SK-N-SH (cell line): ENCODE measurements at regions not wholly inside any gene's neighbourhood (a gene's known extent, or its start where the extent isn't known, plus 50 kb on each side); places are given as distances from the start of the nearest gene placed in this dataset.

ENCODE experiments used
- CTCF ChIA-PET: fragments of 300-600, 350-600 bp; formaldehyde crosslinking; extraction: SDS; loops from one replicate; lab custom pipeline; 2021; lab: Yijun Ruan, JAX
- POLR2A ChIA-PET: fragments of 350-600 bp; sonication (Branson Sonifier 250); formaldehyde crosslinking; extraction: SDS; loops from one replicate; lab custom pipeline; 2020; ENCODE audit warnings: antibody characterized with exemption, inconsistent platforms; lab: Yijun Ruan, JAX
- DNase-seq: peaks from one replicate; pipeline ENCODE4 v3.0.0; 2012
- H2AFZ ChIP-seq: fragments of 200-600 bp; sonication (generic); 2 replicates; pipeline ENCODE4 v1.8.1; 2016; ENCODE audit warnings: antibody characterized with exemption, mild to moderate bottlenecking, low read depth
- H3F3A ChIP-seq: fragments of 200-600 bp; sonication (generic); replicated peaks from 2 replicates; pipeline ENCODE3; 2016; ENCODE audit warnings: antibody characterized with exemption, mild to moderate bottlenecking; ENCODE audit not compliant: insufficient read depth
- H3K27ac ChIP-seq, 2 experiments: fragments of 200-500 bp in 1 of 2; fragments of 200-600 bp in 1 of 2; sonication (Bioruptor generic) in 1 of 2; sonication (generic), shearing (Covaris generic) in 1 of 2; 2 replicates each; pipeline versions ENCODE4 v1.5.1 to v1.6.1; 2014 to 2016; ENCODE audit warnings: low read depth in 2 of 2, inconsistent platforms in 1 of 2, low read length in 1 of 2, mild to moderate bottlenecking in 1 of 2, mixed read lengths in 1 of 2
- H3K27me3 ChIP-seq: fragments of 200-600 bp; sonication (generic), shearing (Covaris generic); 2 replicates; pipeline ENCODE4 v1.6.1; 2016; ENCODE audit warnings: mixed run types; ENCODE audit not compliant: insufficient read depth
- H3K36me3 ChIP-seq, 2 experiments: fragments of 200-500 bp in 1 of 2; fragments of 200-600 bp in 1 of 2; sonication (Bioruptor generic) in 1 of 2; sonication (generic) in 1 of 2; replicated peaks in 1 of 2; 2 replicates each; pipeline versions ENCODE3 to v1.5.1; 2014 to 2016; ENCODE audit warnings: low read length in 1 of 2, mild to moderate bottlenecking in 1 of 2; ENCODE audit not compliant: insufficient read depth in 2 of 2, control insufficient read depth in 1 of 2
- H3K4me1 ChIP-seq, 2 experiments: fragments of 200-500 bp in 1 of 2; fragments of 200-600 bp in 1 of 2; sonication (Bioruptor generic) in 1 of 2; sonication (generic), shearing (Covaris generic) in 1 of 2; 2 replicates each; pipeline versions ENCODE4 v1.5.1 to v1.6.1; 2014 to 2016; ENCODE audit warnings: low read depth in 1 of 2, low read length in 1 of 2, mixed run types in 1 of 2; ENCODE audit not compliant: insufficient read depth in 2 of 2, control insufficient read depth in 1 of 2
- H3K4me2 ChIP-seq: fragments of 200-600 bp; sonication (generic), shearing (Covaris generic); 2 replicates; pipeline ENCODE4 v1.6.1; 2017; ENCODE audit warnings: mixed run types
- H3K4me3 ChIP-seq, 2 experiments: fragments of 200-500 bp in 1 of 2; fragments of 200-600 bp in 1 of 2; sonication (Bioruptor generic) in 1 of 2; sonication (generic), shearing (Covaris generic) in 1 of 2; 2 replicates each; pipeline versions ENCODE4 v1.5.1 to v1.8.1; 2014 to 2016; ENCODE audit warnings: low read depth in 2 of 2, inconsistent platforms in 1 of 2, low read length in 1 of 2, mild to moderate bottlenecking in 1 of 2, mixed read lengths in 1 of 2, moderate library complexity in 1 of 2
- H3K79me2 ChIP-seq: fragments of 200-600 bp; sonication (generic); 2 replicates; pipeline ENCODE4 v1.8.1; 2017; ENCODE audit warnings: mild to moderate bottlenecking; ENCODE audit not compliant: insufficient read depth
- H3K9ac ChIP-seq: fragments of 200-600 bp; sonication (generic); 2 replicates; pipeline ENCODE4 v1.6.1; 2017; ENCODE audit warnings: mixed run types
- H3K9me2 ChIP-seq: fragments of 200-600 bp; sonication (generic); 2 replicates; pipeline ENCODE4 v1.6.1; 2017; ENCODE audit warnings: mixed run types
- H3K9me3 ChIP-seq: fragments of 200-600 bp; sonication (generic); 2 replicates; pipeline ENCODE4 v1.6.1; 2017; ENCODE audit warnings: mixed run types, mild to moderate bottlenecking, moderate library complexity
- H4K20me1 ChIP-seq: fragments of 200-600 bp; sonication (generic); 2 replicates; pipeline ENCODE4 v1.6.1; 2017; ENCODE audit warnings: mild to moderate bottlenecking, mixed run types; ENCODE audit not compliant: insufficient read depth
- CHD2 ChIP-seq: fragments of 150-350 bp; IDR thresholded peaks from 2 replicates; pipeline ENCODE4 v1.6.1; 2018; ENCODE audit warnings: low read length; ENCODE audit not compliant: partially characterized antibody
- JUND ChIP-seq: IDR thresholded peaks from 2 replicates; pipeline ENCODE4 v1.4.0; 2012
- MEF2A ChIP-seq: IDR thresholded peaks from 2 replicates; pipeline ENCODE4 v1.4.0; 2012; ENCODE audit warnings: low read depth, borderline replicate concordance
- NRF1 ChIP-seq: IDR thresholded peaks from 2 replicates; pipeline ENCODE4 v1.6.1; 2012; ENCODE audit warnings: low read depth, mild to moderate bottlenecking, low read length
- WGBS: methylation state at CpG from one replicate; pipeline ENCODE4 v1.1.6; 2017; ENCODE audit warnings: low lambda C conversion rate; 5-methylcytosine and 5-hydroxymethylcytosine counted together
- TF ChIP-seq, protein P1 (sequence below): IDR thresholded peaks from 2 replicates; pipeline ENCODE4 v1.4.0; 2012; ENCODE audit warnings: low read depth
- TF ChIP-seq, protein P2 (sequence below): IDR thresholded peaks from 2 replicates; pipeline ENCODE4 v1.6.1; 2012; ENCODE audit warnings: mild to moderate bottlenecking, low read depth, low read length, moderate library complexity
- TF ChIP-seq, protein P3 (sequence below): fragments of 150-350 bp; IDR thresholded peaks from 2 replicates; pipeline ENCODE4 v1.6.1; 2017; ENCODE audit warnings: antibody characterized with exemption, low read length, low read depth, borderline replicate concordance
- TF ChIP-seq, protein P4 (sequence below): IDR thresholded peaks from 2 replicates; pipeline ENCODE4 v1.4.0; 2012; ENCODE audit warnings: low read depth, borderline replicate concordance

DNA sequence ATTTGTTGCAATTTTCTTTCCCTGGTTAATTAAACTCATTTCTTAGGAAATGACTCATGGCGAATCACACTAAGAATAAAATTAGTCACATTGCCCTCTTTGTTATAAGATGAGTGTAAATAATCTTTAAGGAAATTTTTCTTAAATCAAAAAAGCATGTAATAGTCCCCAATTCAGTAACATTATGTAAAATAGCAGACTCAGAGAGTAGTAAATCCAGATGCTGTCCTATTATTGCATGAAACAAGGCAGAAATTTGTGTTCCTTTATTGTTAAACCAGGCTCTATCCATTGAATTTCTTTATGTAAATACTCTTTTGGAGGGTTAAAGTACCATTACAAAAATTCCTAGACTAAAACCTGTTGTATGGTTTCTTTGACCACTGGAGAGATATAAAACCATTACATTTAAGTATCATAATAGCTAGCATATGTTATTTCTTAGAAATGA lies 154.5 kb upstream of the C1orf87 start:
- ChIA-PET CTCF (interaction anchor here (1.3 kb wide), 1 partner anchor 850 kb away, joined by 3 read pairs; no protein-coding TSS in a partner anchor), POLR2A (no interaction called here)
- H3K4me3 ChIP-seq, result no peak overlapping the region
- H3K36me3 ChIP-seq, result no peaks in the 10 kb centered on the region
- TF ChIP-seq, protein P1, sequence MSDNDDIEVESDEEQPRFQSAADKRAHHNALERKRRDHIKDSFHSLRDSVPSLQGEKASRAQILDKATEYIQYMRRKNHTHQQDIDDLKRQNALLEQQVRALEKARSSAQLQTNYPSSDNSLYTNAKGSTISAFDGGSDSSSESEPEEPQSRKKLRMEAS, result no peak
- TF ChIP-seq NRF1, result no peak
- no peak; the same call in 1 of the 2 replicates for TF ChIP-seq JUND
- TF ChIP-seq, protein P2, sequence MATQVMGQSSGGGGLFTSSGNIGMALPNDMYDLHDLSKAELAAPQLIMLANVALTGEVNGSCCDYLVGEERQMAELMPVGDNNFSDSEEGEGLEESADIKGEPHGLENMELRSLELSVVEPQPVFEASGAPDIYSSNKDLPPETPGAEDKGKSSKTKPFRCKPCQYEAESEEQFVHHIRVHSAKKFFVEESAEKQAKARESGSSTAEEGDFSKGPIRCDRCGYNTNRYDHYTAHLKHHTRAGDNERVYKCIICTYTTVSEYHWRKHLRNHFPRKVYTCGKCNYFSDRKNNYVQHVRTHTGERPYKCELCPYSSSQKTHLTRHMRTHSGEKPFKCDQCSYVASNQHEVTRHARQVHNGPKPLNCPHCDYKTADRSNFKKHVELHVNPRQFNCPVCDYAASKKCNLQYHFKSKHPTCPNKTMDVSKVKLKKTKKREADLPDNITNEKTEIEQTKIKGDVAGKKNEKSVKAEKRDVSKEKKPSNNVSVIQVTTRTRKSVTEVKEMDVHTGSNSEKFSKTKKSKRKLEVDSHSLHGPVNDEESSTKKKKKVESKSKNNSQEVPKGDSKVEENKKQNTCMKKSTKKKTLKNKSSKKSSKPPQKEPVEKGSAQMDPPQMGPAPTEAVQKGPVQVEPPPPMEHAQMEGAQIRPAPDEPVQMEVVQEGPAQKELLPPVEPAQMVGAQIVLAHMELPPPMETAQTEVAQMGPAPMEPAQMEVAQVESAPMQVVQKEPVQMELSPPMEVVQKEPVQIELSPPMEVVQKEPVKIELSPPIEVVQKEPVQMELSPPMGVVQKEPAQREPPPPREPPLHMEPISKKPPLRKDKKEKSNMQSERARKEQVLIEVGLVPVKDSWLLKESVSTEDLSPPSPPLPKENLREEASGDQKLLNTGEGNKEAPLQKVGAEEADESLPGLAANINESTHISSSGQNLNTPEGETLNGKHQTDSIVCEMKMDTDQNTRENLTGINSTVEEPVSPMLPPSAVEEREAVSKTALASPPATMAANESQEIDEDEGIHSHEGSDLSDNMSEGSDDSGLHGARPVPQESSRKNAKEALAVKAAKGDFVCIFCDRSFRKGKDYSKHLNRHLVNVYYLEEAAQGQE, result no peak
- TF ChIP-seq, protein P3, sequence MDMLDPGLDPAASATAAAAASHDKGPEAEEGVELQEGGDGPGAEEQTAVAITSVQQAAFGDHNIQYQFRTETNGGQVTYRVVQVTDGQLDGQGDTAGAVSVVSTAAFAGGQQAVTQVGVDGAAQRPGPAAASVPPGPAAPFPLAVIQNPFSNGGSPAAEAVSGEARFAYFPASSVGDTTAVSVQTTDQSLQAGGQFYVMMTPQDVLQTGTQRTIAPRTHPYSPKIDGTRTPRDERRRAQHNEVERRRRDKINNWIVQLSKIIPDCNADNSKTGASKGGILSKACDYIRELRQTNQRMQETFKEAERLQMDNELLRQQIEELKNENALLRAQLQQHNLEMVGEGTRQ, result no peak
- TF ChIP-seq MEF2A, result no peak
- peak overlapping the region in 1 of 2 experiments; percentile 7; a peak in 1 of 4 replicates for H3K27ac ChIP-seq
- H3K4me2 ChIP-seq, result no peak overlapping the region
- H4K20me1 ChIP-seq, result no peaks in the 10 kb centered on the region
- no peaks in the 10 kb centered on the region for H3K9me3 ChIP-seq
- 38% methylated on average over 1 of the region's 1 CpG for WGBS
- no peaks in the 10 kb centered on the region for H3K79me2 ChIP-seq
- peaks cover 0 to 15% of the 10 kb centered on the region in 2 experiments; a peak in 2 of 4 replicates for H3K4me1 ChIP-seq
- H3K9me2 ChIP-seq, result no peaks in the 10 kb centered on the region
- peak overlapping the region; percentile 1; the same call in 1 of the 2 replicates for H2AFZ ChIP-seq
- peaks cover 4% of the 10 kb centered on the region for H3F3A ChIP-seq
- no peak for DNase-seq
- H3K27me3 ChIP-seq, result no peaks in the 10 kb centered on the region
- H3K9ac ChIP-seq, result no peak overlapping the region

DNA sequence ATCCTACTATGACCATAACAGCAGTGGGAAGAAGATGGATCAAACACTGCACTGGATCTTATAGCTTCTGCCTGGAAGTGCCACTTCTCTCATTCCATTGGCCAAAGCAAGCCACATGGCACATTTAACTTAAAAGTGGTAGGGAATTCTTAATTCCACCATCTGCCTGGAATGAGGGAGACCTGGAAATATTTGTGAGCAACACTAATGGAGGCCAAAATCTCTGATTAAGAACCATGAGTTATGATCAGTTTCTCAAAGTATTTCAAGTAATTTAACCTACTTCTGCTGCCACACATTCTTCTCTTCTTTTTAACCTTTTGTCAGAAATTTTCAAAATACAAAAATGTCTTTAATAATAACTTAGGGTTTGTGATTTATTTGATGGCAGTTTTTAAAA lies 154.0 kb upstream of the C1orf87 start:
- POLR2A ChIA-PET, result no interaction called here
- Histone ChIP-seq H4K20me1 (no peaks in the 10 kb centered on the region), H3K27me3 (no peaks in the 10 kb centered on the region), H3F3A (peaks cover 4% of the 10 kb centered on the region), H3K79me2 (no peaks in the 10 kb centered on the region), H3K27ac (peak overlapping the region in 1 of 2 experiments; percentile 7; a peak in 1 of 4 replicates), H3K36me3 (no peaks in the 10 kb centered on the region), H3K4me1 (peaks cover 0 to 15% of the 10 kb centered on the region in 2 experiments; a peak in 2 of 4 replicates), H3K9ac (no peak overlapping the region), H3K4me3 (no peak overlapping the region), H3K9me2 (no peaks in the 10 kb centered on the region), H2AFZ (peak overlapping the region; percentile 1; the same call in 1 of the 2 replicates), H3K4me2 (no peak overlapping the region), H3K9me3 (no peaks in the 10 kb centered on the region)
- CTCF ChIA-PET, result interaction anchor here (1.0 to 1.3 kb wide), 2 partner anchors 198 to 251 kb away, joined by 3 to 4 read pairs; no protein-coding TSS in a partner anchor
- TF ChIP-seq CHD2, result no peak
- TF ChIP-seq, protein P4, sequence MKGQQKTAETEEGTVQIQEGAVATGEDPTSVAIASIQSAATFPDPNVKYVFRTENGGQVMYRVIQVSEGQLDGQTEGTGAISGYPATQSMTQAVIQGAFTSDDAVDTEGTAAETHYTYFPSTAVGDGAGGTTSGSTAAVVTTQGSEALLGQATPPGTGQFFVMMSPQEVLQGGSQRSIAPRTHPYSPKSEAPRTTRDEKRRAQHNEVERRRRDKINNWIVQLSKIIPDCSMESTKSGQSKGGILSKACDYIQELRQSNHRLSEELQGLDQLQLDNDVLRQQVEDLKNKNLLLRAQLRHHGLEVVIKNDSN, result 0 out of 2 replicates have a peak, but pooled peaks have one; percentile 26
- no peak for DNase-seq
